ENCODE measurements at regions not wholly inside any gene's neighbourhood (a gene's known extent, or its start where the extent isn't known, plus 50 kb on each side); places are given as distances from the start of the nearest gene placed in this dataset.
"Not testable (repeated sequence)": the region's sequence is repeated elsewhere in the genome, so short reads cannot be mapped to it uniquely, and the experiment has no call there.

DNA sequence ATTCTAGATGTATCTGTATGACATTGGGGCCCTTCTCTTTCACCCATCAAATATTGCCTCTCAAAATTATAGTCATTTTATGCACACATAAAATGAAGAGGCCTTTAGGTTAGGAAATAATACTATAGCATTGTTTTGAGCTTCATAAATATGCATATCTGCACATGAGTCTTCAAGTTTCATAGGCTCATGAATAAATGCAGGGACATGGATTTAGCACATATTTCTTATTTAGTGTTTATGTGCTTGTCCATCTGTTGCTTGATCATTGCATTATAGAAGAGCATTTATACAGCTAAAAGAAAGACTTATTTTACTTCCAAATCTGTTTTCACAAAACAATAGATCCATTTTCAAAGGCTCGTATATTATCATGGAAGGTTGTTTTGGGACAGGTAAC is 455.8 kb downstream of the EPM2A start:
- intact Hi-C loops (cut with DNase I), result no loop called here
- no peak for DNase-seq (ENCODE audit: low spot score)

DNA sequence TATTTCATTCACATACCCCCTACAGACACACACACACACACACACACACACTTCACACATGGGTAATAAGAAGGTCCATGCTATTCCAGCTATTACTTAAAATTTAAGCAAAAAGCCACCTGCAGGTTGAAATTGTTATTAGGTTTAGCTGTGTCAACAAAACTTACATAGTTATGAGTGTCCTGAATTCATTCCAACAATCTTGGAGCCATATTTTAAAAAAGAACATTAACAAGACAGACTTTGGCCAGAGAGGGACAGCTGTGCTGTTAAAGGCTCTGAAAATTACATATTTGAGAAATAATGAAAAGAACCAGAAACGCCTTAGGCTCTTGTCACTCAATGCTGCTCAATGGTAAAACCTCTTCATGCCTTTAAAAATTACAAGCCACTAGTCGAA is 455.3 kb downstream of the EPM2A start:
- no peak for DNase-seq (ENCODE audit: low spot score)
- intact Hi-C loops (cut with DNase I), result no loop called here

DNA sequence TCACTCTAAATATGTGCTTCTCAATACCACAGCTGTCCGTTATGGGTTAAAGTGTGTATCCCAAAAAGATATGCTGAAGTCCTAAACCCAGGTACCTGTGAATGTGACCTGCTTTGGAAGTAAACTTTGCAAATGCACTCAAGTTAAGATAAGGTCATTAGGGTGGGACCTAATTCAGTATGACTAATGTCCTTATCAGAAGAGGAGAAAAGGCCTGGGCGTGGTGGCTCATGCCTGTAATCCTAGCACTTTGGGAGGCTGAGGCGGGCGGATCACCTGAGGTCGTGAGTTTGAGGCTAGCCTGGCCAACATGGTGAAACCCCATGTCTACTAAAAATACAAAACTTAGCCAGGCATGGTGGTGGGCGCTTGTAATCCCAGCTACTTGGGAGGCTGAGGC is 452.1 kb downstream of the EPM2A start:
- intact Hi-C loops (cut with DNase I); DNase-seq (ENCODE audit: low spot score): not testable (repeated sequence)

DNA sequence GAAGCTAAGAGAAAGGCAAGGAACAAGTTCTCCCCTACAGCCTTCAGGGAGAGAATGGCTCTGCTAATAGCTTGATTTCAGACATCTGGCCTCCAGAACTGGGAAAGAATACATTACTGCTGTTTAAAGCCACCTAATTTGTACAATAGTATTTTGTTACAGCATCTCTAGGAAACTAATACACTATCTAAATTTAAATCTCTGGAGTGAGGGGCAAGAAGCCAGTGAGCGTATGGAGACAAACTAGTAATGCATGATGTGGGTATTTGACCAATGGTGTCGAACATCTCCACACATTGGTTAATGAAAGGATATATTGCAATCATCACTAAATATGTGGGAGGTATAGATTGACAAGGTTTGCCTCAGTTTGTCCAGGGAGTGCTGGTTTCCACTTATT is 451.5 kb downstream of the EPM2A start:
- DNase-seq (ENCODE audit: low spot score), result no peak
- intact Hi-C loops (cut with DNase I), result no loop called here

DNA sequence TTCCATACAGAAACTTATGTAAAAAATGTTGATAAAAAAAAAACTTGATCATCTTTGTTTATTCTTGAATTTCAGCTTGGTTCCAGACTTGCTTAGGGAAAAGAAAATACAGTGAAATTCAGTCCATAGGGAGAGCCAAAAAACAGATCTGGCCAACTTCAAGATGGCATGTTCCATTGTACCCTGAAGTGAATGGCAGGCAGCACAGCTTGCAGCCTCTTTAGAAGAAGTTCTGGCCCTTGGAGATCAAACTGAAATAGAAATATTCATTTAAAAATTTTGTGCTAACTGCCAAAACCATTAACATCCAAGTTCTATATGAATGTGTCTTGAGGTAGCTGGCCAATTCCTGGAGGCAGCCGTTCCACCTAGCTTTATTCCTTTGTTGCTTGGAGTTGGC is 448.4 kb downstream of the EPM2A start:
- intact Hi-C loops (cut with DNase I), result no loop called here

DNA sequence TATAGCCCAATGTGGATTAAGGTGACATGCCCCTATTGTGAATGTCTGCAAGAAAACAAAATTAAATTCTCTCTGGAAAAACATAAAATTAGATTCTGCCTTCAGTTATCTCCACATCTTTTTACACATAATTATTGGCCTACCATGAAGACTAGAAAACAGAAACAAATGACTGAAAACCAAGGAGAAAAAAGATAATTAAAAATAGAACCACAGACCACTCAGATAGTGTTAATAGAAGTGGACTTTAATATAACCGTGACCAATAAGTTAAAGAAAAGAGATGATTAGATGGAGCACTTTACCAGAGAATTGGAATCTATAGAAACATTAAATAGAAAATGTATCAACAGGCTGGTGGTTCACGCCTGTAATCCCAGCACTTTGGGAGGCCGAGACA is 445.7 kb downstream of the EPM2A start:
- DNase-seq (ENCODE audit: low spot score), result no peak
- intact Hi-C loops (cut with DNase I), result no loop called here

More for the DNA sequence above, 448.4 kb downstream of the EPM2A start:
- no peak for DNase-seq (ENCODE audit: low spot score)

DNA sequence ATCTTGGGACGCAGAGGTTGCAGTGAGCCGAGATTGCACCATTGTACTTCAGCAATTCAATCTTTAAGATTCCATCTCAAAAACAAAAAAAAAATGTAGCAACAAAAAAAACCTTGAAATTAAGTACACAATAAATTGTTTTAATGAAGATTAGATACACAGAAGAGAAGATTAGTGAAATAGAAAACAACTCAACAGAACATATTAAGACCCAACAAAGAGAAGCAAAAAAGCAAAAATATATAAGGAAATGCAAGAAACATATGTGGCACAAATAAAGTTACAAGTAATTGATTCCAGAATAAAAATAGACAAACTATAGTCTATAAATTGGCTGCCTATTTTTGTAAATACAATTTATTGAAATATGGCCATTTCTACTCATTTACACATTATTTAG is 445.2 kb downstream of the EPM2A start:
- DNase-seq (ENCODE audit: low spot score), result no peak
- intact Hi-C loops (cut with DNase I), result no loop called here

DNA sequence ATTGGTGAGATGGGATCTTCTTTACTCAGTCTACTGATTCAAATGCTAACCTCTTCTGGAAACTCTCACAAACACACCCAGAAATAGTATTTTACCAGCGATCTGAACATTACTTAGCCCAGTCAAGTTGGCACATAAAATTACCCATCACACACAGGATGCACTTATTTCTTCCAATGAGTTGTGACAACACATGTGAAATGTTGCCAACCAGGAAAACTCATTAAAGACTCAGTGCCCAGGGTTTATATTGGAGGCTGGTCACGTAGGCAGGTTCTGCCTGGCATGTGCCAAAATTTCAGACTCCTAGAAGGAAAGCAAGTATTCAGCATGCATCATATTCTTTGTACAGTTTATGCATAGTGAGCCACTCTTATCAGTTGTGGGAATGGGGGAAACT is 443.3 kb downstream of the EPM2A start:
- DNase-seq (ENCODE audit: low spot score), result no peak
- intact Hi-C loops (cut with DNase I), result no loop called here

DNA sequence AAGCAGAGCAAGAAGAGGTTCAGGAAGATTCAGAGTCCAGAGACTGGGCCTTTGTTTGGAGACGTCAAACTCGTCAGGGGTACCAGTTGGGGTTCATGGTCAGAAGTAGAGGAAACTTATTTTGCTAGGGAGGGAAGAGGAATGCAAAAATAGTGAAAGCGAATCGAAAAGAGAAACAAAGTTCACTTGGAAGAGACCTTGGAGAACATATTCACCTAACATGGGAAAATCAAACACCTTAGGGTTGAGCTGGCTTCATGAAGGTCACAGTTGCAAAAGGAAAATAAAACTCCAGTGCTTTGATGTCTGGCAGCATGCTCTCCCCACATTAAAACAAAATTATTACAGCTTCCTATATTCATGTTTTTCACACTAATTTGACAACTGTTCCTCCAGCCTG is 440.4 kb downstream of the EPM2A start:
- DNase-seq (ENCODE audit: low spot score), result no peak
- intact Hi-C loops (cut with DNase I), result no loop called here

DNA sequence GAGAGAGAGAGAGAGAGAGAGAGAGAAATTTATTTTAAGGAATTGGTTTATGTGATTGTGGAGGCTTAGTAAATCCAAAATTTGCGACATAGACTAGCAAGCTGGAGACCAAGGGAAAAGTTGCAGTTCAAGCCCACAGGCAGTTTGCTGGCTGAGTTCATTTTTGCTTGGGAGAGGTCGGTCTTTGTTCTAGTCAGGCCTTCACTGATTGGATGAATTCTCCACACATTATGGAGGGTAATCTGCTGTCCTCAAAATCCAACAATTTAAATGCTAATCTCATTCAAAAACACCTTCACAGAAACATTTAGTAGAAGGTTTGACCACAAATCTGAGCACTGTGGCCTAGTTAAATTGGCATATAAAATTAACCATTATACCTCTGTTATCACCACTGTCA is 439.6 kb downstream of the EPM2A start:
- intact Hi-C loops (cut with DNase I), result no loop called here
- no peak for DNase-seq (ENCODE audit: low spot score)

DNA sequence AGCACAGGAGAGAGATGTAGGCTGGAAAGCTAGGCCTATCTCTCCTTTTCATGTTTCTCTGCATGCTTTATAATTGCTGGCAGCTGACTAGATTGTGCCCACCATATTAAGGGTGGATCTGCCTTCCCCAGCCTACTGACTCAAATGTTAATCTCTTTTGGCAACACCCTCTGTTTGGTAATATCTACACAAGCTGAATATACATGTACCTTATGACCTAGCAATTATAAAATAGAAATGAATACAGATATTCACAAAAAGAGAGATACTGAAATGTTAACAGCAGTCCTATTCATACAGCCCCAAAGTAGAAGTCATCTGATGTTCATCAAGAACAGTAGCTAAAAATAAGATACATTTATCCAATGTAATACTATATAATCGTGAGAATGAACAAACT is 429.6 kb downstream of the EPM2A start:
- no peak for DNase-seq (ENCODE audit: low spot score)
- intact Hi-C loops (cut with DNase I), result no loop called here

DNA sequence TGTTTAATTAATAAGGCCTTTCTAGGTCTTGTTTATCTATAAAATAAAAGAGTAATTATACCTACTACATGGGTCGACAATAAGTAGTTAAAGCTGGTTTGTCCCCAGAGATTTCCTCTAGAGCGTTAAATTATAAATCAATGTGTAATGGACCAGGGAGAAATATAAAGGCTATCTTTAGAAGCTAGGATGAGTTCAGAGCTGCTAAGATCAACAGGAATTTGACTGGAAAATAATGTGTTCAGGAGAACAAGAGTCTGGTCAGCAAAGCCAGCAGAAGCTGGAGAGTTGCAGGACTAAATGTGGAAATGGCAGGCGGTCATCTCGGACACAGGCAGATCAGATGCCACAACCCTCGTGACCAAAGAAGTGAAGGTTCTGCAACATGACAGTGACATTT is 428.8 kb downstream of the EPM2A start:
- no peak for DNase-seq (ENCODE audit: low spot score)
- intact Hi-C loops (cut with DNase I), result no loop called here

DNA sequence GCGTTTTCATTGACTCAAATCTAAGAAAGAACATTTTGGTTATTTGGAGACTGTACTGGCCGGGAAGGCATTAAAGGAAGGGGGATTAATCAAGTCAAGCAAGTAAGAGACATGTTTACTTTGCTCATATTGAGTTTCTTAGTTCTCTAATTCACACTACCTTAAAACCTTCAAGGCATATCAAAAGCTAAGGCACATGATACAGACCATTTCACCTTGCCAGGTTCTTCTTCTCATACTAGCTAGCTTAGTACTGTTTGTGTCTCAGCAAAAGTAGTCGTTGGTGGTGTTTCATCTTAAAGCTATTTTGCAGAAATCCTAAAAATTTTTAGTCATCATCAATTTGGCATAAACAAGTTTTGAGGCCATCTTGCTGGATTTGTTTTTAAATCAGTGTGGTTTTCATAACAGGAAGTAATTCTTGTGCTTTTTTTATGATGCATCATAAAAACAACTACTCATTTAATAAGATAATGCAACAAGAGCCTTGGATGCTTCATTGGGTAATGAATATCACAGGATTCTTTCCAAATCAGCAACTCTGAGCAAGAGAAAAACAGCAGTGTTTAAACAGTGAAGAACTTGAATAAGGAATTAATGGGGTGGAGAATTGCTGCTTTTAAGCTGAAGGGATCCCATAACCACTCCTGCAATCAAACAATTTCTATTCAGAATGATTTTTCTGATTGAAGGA is 425.3 kb downstream of the EPM2A start:
- intact Hi-C loops (cut with DNase I), result no loop called here
- DNase-seq (ENCODE audit: low spot score), result no peak

DNA sequence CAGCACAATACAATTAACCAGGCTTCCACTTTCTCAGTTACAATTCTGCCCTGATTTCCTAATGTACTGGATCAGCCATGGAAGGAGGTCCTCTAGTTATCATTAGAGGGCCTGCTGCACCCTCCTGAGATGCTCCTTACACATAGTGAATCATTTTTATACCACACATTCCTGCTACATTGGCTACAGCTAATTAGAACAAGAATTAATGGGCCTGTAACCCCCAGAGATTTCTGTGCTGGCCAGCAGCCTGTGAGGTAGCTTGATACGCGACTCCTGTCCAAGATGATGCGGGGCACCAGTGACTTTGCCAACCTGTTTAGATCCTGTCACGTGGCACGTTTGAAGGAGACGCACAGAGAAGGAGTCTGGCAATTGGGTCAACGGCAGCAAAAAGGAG is 422.8 kb downstream of the EPM2A start:
- intact Hi-C loops (cut with DNase I), result no loop called here
- no peak for DNase-seq (ENCODE audit: low spot score)

DNA sequence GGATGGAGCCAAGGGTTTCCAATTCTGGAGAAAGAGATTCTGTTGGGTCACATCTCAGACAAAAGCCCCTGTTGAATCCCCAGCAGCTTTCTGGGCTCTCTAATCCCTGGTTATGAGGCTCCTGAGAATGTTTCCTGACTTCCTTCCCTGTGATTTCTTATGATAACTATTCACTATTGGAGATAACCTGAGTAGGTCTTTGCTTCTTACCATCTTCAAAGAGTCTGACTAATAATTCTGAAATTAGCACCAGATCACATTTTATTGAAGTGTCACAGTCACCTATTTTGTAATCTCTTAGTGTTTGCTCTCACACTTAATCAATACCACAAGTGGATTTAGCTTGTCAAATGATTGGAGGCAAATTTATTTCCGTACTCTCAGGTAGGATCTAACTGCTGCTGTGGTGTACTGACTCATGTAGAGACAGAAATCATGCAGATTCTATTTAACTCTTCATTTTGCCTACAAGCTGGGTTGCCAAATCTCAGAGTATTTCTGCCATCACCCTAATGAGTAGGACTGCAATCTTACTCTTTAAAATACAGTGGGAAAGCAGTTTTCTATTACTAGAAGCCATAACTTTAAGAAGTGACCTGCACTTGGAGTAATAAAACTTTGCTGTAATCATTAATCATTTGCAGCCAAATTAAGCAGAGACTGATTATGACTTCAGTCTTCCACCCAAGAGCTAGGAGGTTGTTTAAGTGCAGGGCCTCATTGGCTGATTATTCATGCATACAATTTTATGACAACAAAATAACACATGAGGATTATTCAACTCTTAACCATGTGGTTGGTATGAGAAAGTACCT is 422.1 kb downstream of the EPM2A start:
- no peak for DNase-seq (ENCODE audit: low spot score)
- intact Hi-C loops (cut with DNase I), result no loop called here

DNA sequence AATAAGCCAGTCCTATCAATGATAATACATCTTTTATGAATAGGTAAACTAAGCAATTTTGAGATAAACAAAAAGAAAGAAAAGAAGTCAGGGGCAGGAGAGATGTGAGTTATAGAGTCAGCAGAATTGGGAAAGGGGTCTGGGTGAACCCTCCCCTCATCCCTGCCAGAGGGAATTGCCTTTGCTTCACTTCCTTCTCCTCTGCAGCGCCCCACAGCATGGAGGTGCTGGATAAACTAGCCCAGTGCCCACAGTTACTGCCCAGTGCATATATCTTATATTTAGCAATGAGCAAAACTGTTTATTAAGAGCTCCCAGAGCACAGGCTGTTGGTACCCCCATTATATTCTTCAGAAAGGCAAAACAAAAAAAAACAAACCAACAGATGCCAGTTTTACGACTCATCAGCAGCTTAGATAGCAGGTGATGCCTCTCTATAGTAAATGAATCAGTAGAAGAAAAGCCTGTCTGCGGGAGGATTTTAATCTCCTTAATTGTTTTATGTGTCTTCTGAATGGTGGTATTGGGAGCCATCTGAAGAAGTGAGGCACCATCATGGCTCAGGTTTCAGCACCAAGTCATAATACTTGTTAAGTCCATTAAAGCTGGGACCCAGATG is 419.2 kb downstream of the EPM2A start:
- no peak for DNase-seq (ENCODE audit: low spot score)
- intact Hi-C loops (cut with DNase I), result no loop called here

DNA sequence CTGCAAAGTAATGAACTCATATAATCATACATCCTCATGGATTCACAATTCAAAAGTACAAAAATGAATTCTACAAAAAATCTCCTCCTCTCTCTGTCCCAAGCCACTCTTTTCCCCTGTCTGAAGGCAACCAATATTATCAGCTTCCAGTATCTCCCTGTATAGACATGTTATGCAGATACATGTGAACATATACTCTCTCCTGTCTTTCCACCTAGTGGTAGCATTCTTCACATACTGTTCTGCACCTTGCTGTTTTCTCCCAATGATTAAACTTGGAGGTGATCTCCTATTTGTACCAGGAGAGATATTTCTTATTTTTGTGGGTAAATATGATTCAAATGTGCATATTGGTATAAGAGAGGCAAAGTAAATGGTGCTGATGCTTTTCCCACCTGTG is 416.4 kb downstream of the EPM2A start:
- intact Hi-C loops (cut with DNase I), result no loop called here
- no peak for DNase-seq (ENCODE audit: low spot score)

DNA sequence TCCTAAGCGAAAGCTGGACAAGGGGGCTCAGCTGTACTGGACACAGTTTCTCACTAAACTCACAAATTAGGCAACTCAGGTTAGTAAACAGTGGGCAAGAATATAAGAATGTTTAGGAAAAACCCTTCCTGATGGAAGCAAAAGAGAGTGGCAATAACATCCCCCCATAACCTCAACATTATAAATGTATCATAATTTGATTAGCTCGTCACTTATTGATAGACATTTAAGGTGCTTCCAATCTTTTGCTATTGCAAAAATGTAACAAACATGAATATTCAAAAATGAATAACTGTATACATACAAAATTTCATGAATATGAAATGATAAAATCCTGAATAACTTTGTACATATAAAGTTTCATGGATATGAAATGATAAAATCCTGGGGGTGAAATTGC is 415.7 kb downstream of the EPM2A start:
- intact Hi-C loops (cut with DNase I), result no loop called here
- no peak for DNase-seq (ENCODE audit: low spot score)

DNA sequence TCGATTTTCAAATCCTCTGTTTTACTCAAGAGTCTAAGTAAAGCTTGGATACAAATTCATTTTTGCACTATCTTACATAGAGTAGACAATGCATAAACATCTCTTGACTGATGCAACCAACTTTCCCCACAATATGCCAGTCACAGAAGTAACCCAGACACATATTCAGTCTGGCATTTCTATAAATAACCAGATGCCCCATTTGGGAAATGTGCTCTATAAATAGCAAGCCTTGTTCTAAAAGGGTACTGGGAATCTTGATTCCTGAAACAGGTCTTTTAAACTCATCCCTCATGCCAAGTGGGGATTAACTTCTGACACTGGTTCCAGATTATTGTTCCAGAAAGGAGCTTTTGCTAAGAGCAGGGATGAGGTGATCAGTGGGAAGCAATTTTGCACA is 411.7 kb downstream of the EPM2A start:
- intact Hi-C loops (cut with DNase I), result no loop called here
- DNase-seq (ENCODE audit: low spot score), result no peak

DNA sequence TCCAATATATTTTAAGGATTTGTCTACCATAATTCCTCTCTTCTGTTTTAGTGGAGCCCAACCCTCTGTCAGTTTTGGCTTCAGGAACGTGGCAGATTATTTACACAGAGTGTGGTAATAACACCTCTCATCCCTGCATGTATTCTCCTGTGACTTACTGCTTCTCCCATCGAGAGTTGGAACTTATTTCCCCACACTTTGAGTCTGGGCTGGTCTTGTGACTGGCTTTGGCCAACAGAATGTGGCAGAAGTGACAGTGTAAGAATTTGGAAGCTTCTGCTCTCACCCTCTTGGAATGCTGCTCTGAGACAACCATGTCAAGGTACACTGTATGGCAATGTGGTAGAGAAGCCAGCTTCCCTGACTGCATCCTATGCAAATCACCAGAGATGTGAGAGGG is 407.7 kb downstream of the EPM2A start:
- intact Hi-C loops (cut with DNase I), result no loop called here
- DNase-seq (ENCODE audit: low spot score), result no peak

DNA sequence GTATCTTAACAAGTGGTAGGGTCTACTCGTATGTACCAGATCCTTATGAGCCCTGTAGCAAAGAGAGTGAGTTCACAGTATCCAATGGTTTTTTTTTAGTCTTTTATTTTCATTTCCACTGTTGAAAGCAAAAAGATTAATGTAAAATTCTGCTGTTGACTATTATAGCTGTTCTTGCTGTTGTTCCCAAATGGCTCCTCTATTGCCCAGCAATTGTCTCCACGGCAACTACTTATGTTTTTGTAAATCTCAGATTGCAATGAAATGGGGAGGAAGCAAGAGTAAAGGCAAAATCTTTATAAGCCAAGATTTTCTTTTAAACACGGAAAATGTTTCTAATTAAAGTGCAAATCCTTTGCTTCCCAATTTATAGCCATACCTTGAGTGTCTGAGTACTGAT is 406.1 kb downstream of the EPM2A start:
- intact Hi-C loops (cut with DNase I), result no loop called here
- DNase-seq (ENCODE audit: low spot score), result no peak
